GM18861 (cell line): ENCODE measurements at regions not wholly inside any gene's neighbourhood (a gene's known extent, or its start where the extent isn't known, plus 50 kb on each side); places are given as distances from the start of the nearest gene placed in this dataset.
"Not testable (repeated sequence)": the region's sequence is repeated elsewhere in the genome, so short reads cannot be mapped to it uniquely, and the experiment has no call there.

Experiments used
- ATAC-seq: cut with Tn5 transposase; IDR thresholded peaks from one replicate; pipeline ENCODE4 v1.9.1; 2021; ENCODE audit not compliant: unreplicated experiment

- ATAC-seq: no peak
Observed at GRCh38 chr5:92002721-92003274, 619.7 kb upstream of the ARRDC3 start.

- no peak for ATAC-seq
Observed at GRCh38 chr5:91998774-91999173, 615.7 kb upstream of the ARRDC3 start.

- ATAC-seq: no peak
Observed at GRCh38 chr5:91983869-91984268, 600.8 kb upstream of the ARRDC3 start.

GRCh38 chr5:91978221-91978882 lies 595.2 kb upstream of the ARRDC3 start:
- ATAC-seq: no peak

GRCh38 chr5:91977579-91977978 lies 594.5 kb upstream of the ARRDC3 start:
- ATAC-seq: no peak

- ATAC-seq: no peak
Observed at GRCh38 chr5:91976451-91976850, 593.3 kb upstream of the ARRDC3 start.

- no peak for ATAC-seq
Observed at GRCh38 chr5:91963166-91963565, 580.0 kb upstream of the ARRDC3 start.

GRCh38 chr5:91957666-91958065 lies 574.5 kb upstream of the ARRDC3 start:
- ATAC-seq: no peak

GRCh38 chr5:91956738-91957137 lies 573.6 kb upstream of the ARRDC3 start:
- ATAC-seq: no peak

GRCh38 chr5:91955610-91956009 lies 572.5 kb upstream of the ARRDC3 start:
- no peak for ATAC-seq

- no peak for ATAC-seq
Observed at GRCh38 chr5:91954136-91954535, 571.0 kb upstream of the ARRDC3 start.

- ATAC-seq: no peak
Observed at GRCh38 chr5:91950328-91950727, 567.2 kb upstream of the ARRDC3 start.

- no peak for ATAC-seq
Observed at GRCh38 chr5:91946870-91947269, 563.8 kb upstream of the ARRDC3 start.

GRCh38 chr5:91941588-91941987 lies 558.5 kb upstream of the ARRDC3 start:
- no peak for ATAC-seq

- ATAC-seq: no peak
Observed at GRCh38 chr5:91938441-91938840, 555.3 kb upstream of the ARRDC3 start.

- ATAC-seq: no peak
Observed at GRCh38 chr5:91937121-91937520, 554.0 kb upstream of the ARRDC3 start.

GRCh38 chr5:91929522-91929817 lies 546.4 kb upstream of the ARRDC3 start:
- ATAC-seq: no peak

- ATAC-seq: peak; percentile 66
Observed at GRCh38 chr5:91928754-91929521, 545.8 kb upstream of the ARRDC3 start.

- ATAC-seq: no peak
Observed at GRCh38 chr5:91927439-91927838, 544.3 kb upstream of the ARRDC3 start.

- no peak for ATAC-seq
Observed at GRCh38 chr5:91925249-91925648, 542.1 kb upstream of the ARRDC3 start.

GRCh38 chr5:91917037-91917814 lies 534.1 kb upstream of the ARRDC3 start:
- ATAC-seq: not testable (repeated sequence)

- ATAC-seq: no peak
Observed at GRCh38 chr5:91910655-91911054, 527.5 kb upstream of the ARRDC3 start.
